Small intestine (tissue), 7 donors: ENCODE measurements at regions not wholly inside any gene's neighbourhood (a gene's known extent, or its start where the extent isn't known, plus 50 kb on each side); places are given as distances from the start of the nearest gene placed in this dataset.

Experiments used
- DNase-seq, 2 donors: peaks; one replicate each; pipeline versions ENCODE4 v3.0.0 to v3.0.0-alpha.2; 2013
- FAIRE-seq: peaks from 2 replicates; lab custom pipeline; 2012; peaks lifted over from hg19 to GRCh38; lab: Jason Lieb, UNC
- H3K27ac ChIP-seq, 3 donors: one replicate each; pipeline ENCODE4 v1.5.1; 2013; ENCODE audit warnings: low read length in 2 of 3, mild to moderate bottlenecking in 2 of 3, control low read depth in 1 of 3, inconsistent platforms in 1 of 3, low read depth in 1 of 3, moderate library complexity in 1 of 3
- H3K27me3 ChIP-seq, 3 donors: one replicate each; pipeline ENCODE4 v1.6.1; 2013; ENCODE audit warnings: low read length in 3 of 3, inconsistent platforms in 1 of 3; ENCODE audit not compliant: control insufficient read depth in 3 of 3, insufficient read depth in 3 of 3
- H3K36me3 ChIP-seq, 3 donors: one replicate each; pipeline ENCODE4 v1.6.1; 2013; ENCODE audit warnings: low read length in 3 of 3, inconsistent platforms in 1 of 3, low read depth in 1 of 3, mild to moderate bottlenecking in 1 of 3, moderate library complexity in 1 of 3; ENCODE audit not compliant: control insufficient read depth in 3 of 3, insufficient read depth in 2 of 3
- H3K4me1 ChIP-seq, 3 donors: one replicate each; pipeline ENCODE4 v1.6.1; 2013; ENCODE audit warnings: low read length in 2 of 3, inconsistent platforms in 1 of 3, low read depth in 1 of 3, mild to moderate bottlenecking in 1 of 3, moderate library complexity in 1 of 3; ENCODE audit not compliant: control insufficient read depth in 3 of 3, insufficient read depth in 2 of 3
- H3K4me3 ChIP-seq, 3 donors: one replicate each; pipeline ENCODE4 v1.5.1; 2013; ENCODE audit warnings: low read length in 3 of 3, control low read depth in 1 of 3, inconsistent platforms in 1 of 3, low read depth in 1 of 3, mild to moderate bottlenecking in 1 of 3, moderate library complexity in 1 of 3
- H3K9me3 ChIP-seq, 2 donors: one replicate each; pipeline ENCODE4 v1.6.1; 2013; ENCODE audit warnings: low read depth in 1 of 2, low read length in 1 of 2; ENCODE audit not compliant: control insufficient read depth in 2 of 2, insufficient read depth in 1 of 2
- WGBS, 3 donors: extraction: QIAGEN DNeasy Blood & Tissue Kit; methylation state at CpG; one replicate each; pipeline ENCODE4 v1.1.7; 2013; 5-methylcytosine and 5-hydroxymethylcytosine counted together
- donor health status: healthy with polysubstance abuse.
- donor health status: control.
- donor health status: control.
- donor health status: Bipolar disorder and iron deficiency.
- donor health status: healthy.

GRCh38 chr10:128971374-128972035 is 495.5 kb upstream of the MGMT start:
- WGBS, 3 donors, result 22 to 63% (median 37%) methylated on average over 11 of the region's 11 CpGs

GRCh38 chr10:128972036-128972405 is 495.0 kb upstream of the MGMT start:
- WGBS, 3 donors, result 57 to 76% (median 63%) methylated on average over 2 of the region's 2 CpGs
- Histone ChIP-seq H3K27me3 (no peaks in the 10 kb centered on the region), H3K36me3 (no peaks in the 10 kb centered on the region), H3K4me1 (peaks cover 0 to 27% (median 10%) of the 10 kb centered on the region in 3 donors), H3K9me3 (no peaks in the 10 kb centered on the region), H3K4me3 (no peak overlapping the region), H3K27ac (peak overlapping the region in 1 of 3 donors; percentile 86)
- peak in 1 of 2 donors; percentile 15 for DNase-seq
- FAIRE-seq, result no peak

More at GRCh38 chr10:128971374-128972035, 495.5 kb upstream of the MGMT start:
- peak; percentile 86 to 97 for DNase-seq
- no peak for FAIRE-seq
- Histone ChIP-seq H3K4me1 (peaks cover 0 to 27% (median 10%) of the 10 kb centered on the region in 3 donors), H3K27ac (peak overlapping the region in 2 of 3 donors; percentile 35 to 86), H3K27me3 (no peaks in the 10 kb centered on the region), H3K36me3 (no peaks in the 10 kb centered on the region), H3K4me3 (no peak overlapping the region), H3K9me3 (no peaks in the 10 kb centered on the region)

- FAIRE-seq, result no peak
- Histone ChIP-seq H3K27ac (peak overlapping the region in 1 of 3 donors; percentile 86), H3K27me3 (no peaks in the 10 kb centered on the region), H3K4me1 (peaks cover 0 to 27% (median 10%) of the 10 kb centered on the region in 3 donors), H3K4me3 (no peak overlapping the region), H3K36me3 (no peaks in the 10 kb centered on the region), H3K9me3 (no peaks in the 10 kb centered on the region)
- DNase-seq, result no peak
- 62 to 77% (median 68%) methylated on average over 6 of the region's 6 CpGs for WGBS, 3 donors
Observed at GRCh38 chr10:128973221-128973620, 493.8 kb upstream of the MGMT start.

- H3K9me3 ChIP-seq, result peaks cover 0 to 3% of the 10 kb centered on the region in 2 donors
- 67 to 79% (median 69%) methylated on average over 8 of the region's 8 CpGs for WGBS, 3 donors
- H3K36me3 ChIP-seq, result no peaks in the 10 kb centered on the region
- H3K4me1 ChIP-seq, result peaks cover 0 to 15% (median 7%) of the 10 kb centered on the region in 3 donors
- no peak overlapping the region for H3K27ac ChIP-seq
- no peak overlapping the region for H3K4me3 ChIP-seq
- H3K27me3 ChIP-seq, result no peaks in the 10 kb centered on the region
- DNase-seq, result peak in 1 of 2 donors; percentile 36
- FAIRE-seq, result no peak
Observed at GRCh38 chr10:128976856-128977255, 490.2 kb upstream of the MGMT start.

GRCh38 chr10:128978211-128978610 is 488.8 kb upstream of the MGMT start:
- peaks cover 0 to 2% (median 0%) of the 10 kb centered on the region in 3 donors for H3K4me1 ChIP-seq
- no peaks in the 10 kb centered on the region for H3K27me3 ChIP-seq
- no peak overlapping the region for H3K27ac ChIP-seq
- FAIRE-seq, result no peak
- peaks cover 0 to 3% of the 10 kb centered on the region in 2 donors for H3K9me3 ChIP-seq
- no peak overlapping the region for H3K4me3 ChIP-seq
- WGBS, 3 donors, result 91 to 95% (median 92%) methylated on average over 10 of the region's 10 CpGs
- DNase-seq, result no peak
- no peaks in the 10 kb centered on the region for H3K36me3 ChIP-seq

- 90 to 95% (median 92%) methylated on average over 4 of the region's 4 CpGs for WGBS, 3 donors
- Histone ChIP-seq H3K27me3 (no peaks in the 10 kb centered on the region), H3K27ac (no peak overlapping the region), H3K4me1 (no peaks in the 10 kb centered on the region), H3K36me3 (no peaks in the 10 kb centered on the region), H3K9me3 (peaks cover 0 to 3% of the 10 kb centered on the region in 2 donors), H3K4me3 (no peak overlapping the region)
- DNase-seq, result no peak
- no peak for FAIRE-seq
Observed at GRCh38 chr10:128979405-128979804, 487.6 kb upstream of the MGMT start.

GRCh38 chr10:128981251-128981650 is 485.8 kb upstream of the MGMT start:
- H3K4me1 ChIP-seq, result no peaks in the 10 kb centered on the region
- H3K27me3 ChIP-seq, result no peaks in the 10 kb centered on the region
- H3K36me3 ChIP-seq, result no peaks in the 10 kb centered on the region
- H3K27ac ChIP-seq, result no peak overlapping the region
- FAIRE-seq (no peak), DNase-seq (no peak)
- WGBS, 3 donors, result 76 to 78% (median 78%) methylated on average over 6 of the region's 6 CpGs
- H3K4me3 ChIP-seq, result no peak overlapping the region
- H3K9me3 ChIP-seq, result peaks cover 0 to 3% of the 10 kb centered on the region in 2 donors

- Histone ChIP-seq H3K27me3 (no peaks in the 10 kb centered on the region), H3K4me3 (no peak overlapping the region), H3K9me3 (peaks cover 0 to 3% of the 10 kb centered on the region in 2 donors), H3K36me3 (no peaks in the 10 kb centered on the region), H3K4me1 (no peaks in the 10 kb centered on the region), H3K27ac (no peak overlapping the region)
- DNase-seq (no peak), FAIRE-seq (no peak)
- 87 to 93% (median 88%) methylated on average over 20 of the region's 20 CpGs for WGBS, 3 donors
Observed at GRCh38 chr10:128981881-128982615, 485.0 kb upstream of the MGMT start.
